ENCODE measurements at regions not wholly inside any gene's neighbourhood (a gene's known extent, or its start where the extent isn't known, plus 50 kb on each side); places are given as distances from the start of the nearest gene placed in this dataset.

GRCh38 chr16:5858180-5858579 is 760.6 kb upstream of the EEF2KMT start:
- TF ChIP-seq CTCF (IDR thresholded peaks at IDR 0.05; ENCODE audit: insufficient read depth, low read depth, low read length), result no peak
- no peak for DNase-seq (ENCODE audit: low read depth)
- H3K4me3 ChIP-seq (ENCODE audit: low read depth, low read length), result no peak overlapping the region

GRCh38 chr16:5854027-5854426 is 756.4 kb upstream of the EEF2KMT start:
- no peak overlapping the region for H3K4me3 ChIP-seq (ENCODE audit: low read depth, low read length)
- DNase-seq (ENCODE audit: low read depth), result no peak
- no peak for TF ChIP-seq CTCF (IDR thresholded peaks at IDR 0.05; ENCODE audit: insufficient read depth, low read depth, low read length)

DNA sequence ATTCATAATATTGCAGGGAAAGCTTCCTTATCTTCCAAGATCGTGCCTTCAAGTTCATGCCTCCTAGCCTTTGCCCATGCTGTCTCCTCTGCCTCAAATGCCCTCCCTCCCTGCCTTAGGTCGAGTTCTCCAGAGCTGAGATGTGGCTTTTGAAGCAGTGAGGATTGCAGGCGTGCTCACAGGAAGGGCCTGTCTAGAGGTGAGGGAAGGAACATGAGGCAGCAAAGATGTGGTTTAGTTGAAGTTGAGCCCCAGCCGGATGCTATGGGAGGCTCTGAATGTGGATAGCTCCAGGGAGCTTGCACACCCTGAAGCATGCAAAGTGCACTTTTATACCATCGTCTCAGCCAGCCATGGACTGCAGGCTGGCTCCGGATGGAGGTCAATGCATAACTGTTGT is 754.6 kb upstream of the EEF2KMT start:
- DNase-seq (ENCODE audit: low read depth), result no peak
- no peak overlapping the region for H3K4me3 ChIP-seq (ENCODE audit: low read depth, low read length)
- no peak for TF ChIP-seq CTCF (IDR thresholded peaks at IDR 0.05; ENCODE audit: insufficient read depth, low read depth, low read length)

GRCh38 chr16:5851393-5851982 is 753.9 kb upstream of the EEF2KMT start:
- DNase-seq (ENCODE audit: low read depth), result no peak
- H3K4me3 ChIP-seq (ENCODE audit: low read depth, low read length), result no peak overlapping the region
- TF ChIP-seq CTCF (IDR thresholded peaks at IDR 0.05; ENCODE audit: insufficient read depth, low read depth, low read length), result no peak

GRCh38 chr16:5850632-5851392 is 753.2 kb upstream of the EEF2KMT start:
- no peak overlapping the region for H3K4me3 ChIP-seq (ENCODE audit: low read depth, low read length)
- TF ChIP-seq CTCF (IDR thresholded peaks at IDR 0.05; ENCODE audit: insufficient read depth, low read depth, low read length), result no peak
- no peak for DNase-seq (ENCODE audit: low read depth)

DNA sequence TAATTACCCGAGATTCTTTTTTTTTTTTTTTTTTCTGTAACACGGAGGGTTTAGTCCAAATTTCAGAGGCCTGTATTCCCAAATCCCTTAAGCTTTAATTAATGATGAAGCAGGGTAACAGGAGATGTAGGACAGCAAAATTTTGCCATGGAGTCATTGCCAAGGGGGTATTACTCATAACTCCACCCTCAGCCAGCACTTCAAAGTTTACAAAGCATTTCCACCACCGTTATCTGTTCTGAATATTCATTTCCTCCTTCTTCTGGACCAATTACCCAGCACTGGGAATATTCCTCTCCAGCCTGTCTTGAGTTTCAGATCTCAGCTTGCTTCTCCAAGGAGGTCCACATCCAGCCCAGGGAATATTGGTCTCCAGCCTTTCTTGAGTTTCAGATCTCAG is 747.5 kb upstream of the EEF2KMT start:
- TF ChIP-seq CTCF (IDR thresholded peaks at IDR 0.05; ENCODE audit: insufficient read depth, low read depth, low read length), result no peak
- DNase-seq (ENCODE audit: low read depth), result no peak
- H3K4me3 ChIP-seq (ENCODE audit: low read depth, low read length), result no peak overlapping the region

Data from fibroblast of villous mesenchyme (primary cell).